ENCODE measurements at regions not wholly inside any gene's neighbourhood (a gene's known extent, or its start where the extent isn't known, plus 50 kb on each side); places are given as distances from the start of the nearest gene placed in this dataset.

DNA sequence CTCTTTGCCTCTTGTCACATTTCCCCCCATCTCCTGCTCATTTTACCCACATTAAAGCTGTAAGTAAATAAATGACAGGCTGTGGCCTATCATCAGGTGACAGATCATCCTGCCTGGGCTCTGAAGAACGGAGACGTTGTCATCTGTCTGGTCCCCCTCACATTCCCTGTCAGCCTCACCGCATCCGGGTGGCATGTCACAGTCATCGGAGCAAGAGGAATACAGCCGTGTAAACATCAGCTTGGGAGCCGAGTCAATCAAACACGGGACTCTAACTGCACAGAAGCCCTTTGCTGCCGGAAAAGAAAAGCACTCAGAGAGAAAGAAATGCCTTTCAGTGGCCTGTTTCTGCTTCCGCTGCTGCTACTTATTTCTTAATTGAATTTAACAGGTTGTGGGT, 371.9 kb upstream of the ID4 start:
- no peak for DNase-seq (ENCODE audit: low read depth)

GRCh38 chr6:19465760-19466159, 371.4 kb upstream of the ID4 start:
- DNase-seq (ENCODE audit: low read depth), result no peak

DNA sequence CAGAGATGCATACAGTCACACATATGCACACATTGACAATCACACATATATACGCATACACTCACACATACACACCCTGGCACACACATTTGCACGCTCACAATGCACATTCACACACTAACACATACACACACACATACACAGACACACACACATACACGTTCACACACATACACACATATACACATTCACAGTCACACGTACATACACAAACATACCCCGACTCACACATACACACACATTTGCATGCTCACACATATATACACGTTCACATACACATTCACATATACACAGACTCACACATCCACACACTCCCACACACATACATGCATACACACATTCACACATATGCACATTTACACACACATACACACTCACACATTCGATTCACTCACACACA, 366.8 kb upstream of the ID4 start:
- DNase-seq (ENCODE audit: low read depth), result no peak

- no peak for DNase-seq (ENCODE audit: low read depth)
Measured at GRCh38 chr6:19472153-19472552, 365.0 kb upstream of the ID4 start.

DNA sequence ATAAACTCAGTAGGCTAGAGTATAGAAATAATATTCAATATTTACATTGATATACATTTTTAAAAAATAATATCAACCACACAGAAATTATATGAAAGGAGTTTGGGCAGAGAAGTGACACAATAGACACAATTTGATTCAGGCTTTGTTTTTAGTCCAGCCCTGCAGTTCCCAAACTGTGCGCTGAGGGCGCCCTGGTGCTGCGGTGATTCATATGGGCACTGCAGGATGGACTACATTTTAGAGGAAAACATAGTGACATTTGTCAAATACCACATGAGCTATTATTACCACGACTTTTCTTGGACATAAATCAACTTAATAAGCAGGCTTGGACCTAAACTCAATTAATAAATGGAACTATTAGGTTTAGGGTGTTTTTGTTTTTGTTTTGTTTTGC, 364.3 kb upstream of the ID4 start:
- DNase-seq (ENCODE audit: low read depth), result no peak

DNA sequence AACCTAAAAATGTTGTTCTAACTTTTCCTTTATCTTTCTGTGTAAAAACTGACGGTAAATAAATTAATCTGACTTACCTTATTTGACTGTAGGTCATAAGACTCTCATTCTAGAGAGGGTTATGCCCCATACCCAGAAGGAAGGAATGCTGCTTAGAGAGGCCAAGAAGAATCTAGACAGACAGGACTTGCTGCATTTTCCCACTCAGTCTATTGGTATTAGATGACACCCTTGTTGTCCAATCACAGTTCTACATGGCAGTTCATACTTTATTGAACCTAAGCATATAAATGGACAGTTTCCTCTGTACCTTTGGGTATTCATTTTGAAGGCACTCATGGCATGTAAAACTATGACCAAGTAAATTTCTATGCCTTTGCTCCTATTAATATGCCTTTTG, 359.6 kb upstream of the ID4 start:
- no peak for DNase-seq (ENCODE audit: low read depth)

GRCh38 chr6:19478273-19478672, 358.9 kb upstream of the ID4 start:
- DNase-seq (ENCODE audit: low read depth), result no peak

- DNase-seq (ENCODE audit: low read depth), result no peak
Measured at GRCh38 chr6:19478992-19479391, 358.2 kb upstream of the ID4 start.

DNA sequence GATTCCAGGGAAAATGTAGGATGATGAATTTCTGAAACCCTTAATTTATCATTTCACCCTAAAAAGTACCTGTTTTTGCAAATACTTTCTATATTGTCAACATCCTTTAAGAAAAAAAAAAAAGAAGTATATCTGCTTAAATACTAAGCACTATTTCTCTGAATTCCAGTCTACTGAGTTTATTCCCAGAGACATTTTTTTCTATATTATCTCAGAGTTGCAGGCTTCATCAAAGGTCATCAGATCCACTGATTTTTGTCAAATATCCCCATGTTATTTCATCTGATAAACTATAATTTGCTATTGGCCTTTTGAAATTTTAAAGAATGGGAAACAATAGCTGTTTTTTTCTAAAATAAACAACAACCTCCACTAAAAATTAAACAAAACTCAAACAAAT, 357.6 kb upstream of the ID4 start:
- no peak for DNase-seq (ENCODE audit: low read depth)

GRCh38 chr6:19492636-19493405, 344.3 kb upstream of the ID4 start:
- DNase-seq (ENCODE audit: low read depth), result no peak

- no peak for DNase-seq (ENCODE audit: low read depth)
Measured at GRCh38 chr6:19501737-19502245, 335.4 kb upstream of the ID4 start.

- DNase-seq (ENCODE audit: low read depth), result no peak
Measured at GRCh38 chr6:19502301-19502700, 334.9 kb upstream of the ID4 start.

DNA sequence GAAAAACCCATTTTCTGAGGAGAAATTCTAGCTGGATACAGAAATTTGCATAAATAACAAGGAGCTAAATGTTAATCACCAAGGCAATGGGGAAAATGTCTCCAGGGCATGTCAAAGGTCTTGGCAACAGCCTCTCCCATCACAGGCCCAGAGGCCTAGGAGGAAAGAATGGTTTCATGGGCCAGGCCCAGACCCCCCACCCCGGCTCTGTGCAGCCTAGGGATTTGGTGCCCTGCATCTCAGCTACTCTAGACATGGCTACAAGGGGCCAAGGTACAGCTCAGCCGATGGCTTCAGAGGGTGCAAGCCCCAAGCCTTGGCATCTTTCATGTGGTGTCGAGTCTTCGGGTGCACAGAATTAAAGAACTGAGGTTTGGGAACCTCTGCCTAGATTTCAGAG, 321.2 kb upstream of the ID4 start:
- no peak for DNase-seq (ENCODE audit: low read depth)

- no peak for DNase-seq (ENCODE audit: low read depth)
Measured at GRCh38 chr6:19519941-19520340, 317.2 kb upstream of the ID4 start.

DNA sequence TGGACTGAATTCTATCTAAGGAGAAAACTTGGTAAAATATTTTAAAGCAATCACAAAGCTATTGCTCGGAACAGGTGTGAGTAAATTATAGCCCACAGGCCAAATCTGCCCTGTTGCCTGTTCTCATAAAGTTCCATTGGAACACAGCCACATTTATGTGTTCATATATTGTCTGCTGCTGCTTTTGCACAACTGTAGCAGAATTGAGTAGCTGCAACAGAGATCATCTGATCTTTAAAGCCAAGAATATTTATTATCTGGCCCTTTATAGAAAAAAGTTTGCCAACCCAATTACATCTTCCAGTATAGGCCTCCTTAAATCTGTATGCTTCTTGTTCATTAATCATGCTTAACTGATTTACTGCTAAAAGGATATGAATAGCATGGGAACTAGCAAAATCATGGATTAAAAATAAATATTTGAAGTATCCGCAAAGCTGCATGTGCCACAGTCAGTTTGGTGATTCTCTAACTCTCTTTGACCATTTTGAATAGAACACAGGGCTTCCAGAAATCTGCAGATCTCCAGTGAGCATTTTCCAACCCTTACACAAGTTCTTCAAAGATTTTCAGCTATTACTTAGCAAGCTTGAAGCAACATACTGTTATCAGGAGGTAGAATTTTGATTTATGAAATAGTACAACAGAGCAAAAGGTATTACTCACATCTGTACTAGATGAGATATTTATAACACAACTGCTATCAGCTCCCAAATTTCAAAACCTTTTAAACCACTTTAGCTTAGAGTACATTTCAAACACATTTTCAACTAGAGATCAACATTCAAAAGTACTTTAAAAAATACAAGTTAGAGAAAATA, 312.6 kb upstream of the ID4 start:
- no peak for DNase-seq (ENCODE audit: low read depth)

- DNase-seq (ENCODE audit: low read depth), result no peak
Measured at GRCh38 chr6:19525673-19526072, 311.5 kb upstream of the ID4 start.

GRCh38 chr6:19530188-19530587, 307.0 kb upstream of the ID4 start:
- DNase-seq (ENCODE audit: low read depth), result no peak

- no peak for DNase-seq (ENCODE audit: low read depth)
Measured at GRCh38 chr6:19535351-19535750, 301.8 kb upstream of the ID4 start.

GRCh38 chr6:19536838-19537237, 300.3 kb upstream of the ID4 start:
- no peak for DNase-seq (ENCODE audit: low read depth)

- DNase-seq (ENCODE audit: low read depth), result no peak
Measured at GRCh38 chr6:19538096-19538495, 299.1 kb upstream of the ID4 start.

DNA sequence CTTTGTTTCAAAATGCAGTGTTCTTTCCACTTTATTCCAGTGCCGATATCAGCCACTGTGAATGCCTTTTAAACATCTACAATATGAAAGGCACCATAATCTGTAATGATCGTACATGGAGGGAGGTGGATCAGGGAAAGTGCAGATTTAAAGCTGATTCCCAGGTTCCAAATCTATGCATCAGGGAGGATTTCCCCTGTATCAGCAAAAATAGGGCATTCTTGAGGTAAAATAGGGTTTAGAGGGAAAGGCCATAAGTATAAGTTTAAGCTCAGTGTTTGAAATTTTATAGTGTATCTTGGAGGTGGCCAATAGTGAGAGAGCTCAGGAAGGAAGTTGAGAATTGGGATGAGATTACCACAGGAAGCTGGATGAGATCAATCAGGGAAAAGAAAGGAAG, 289.7 kb upstream of the ID4 start:
- DNase-seq (ENCODE audit: low read depth), result no peak

GRCh38 chr6:19549109-19549508, 288.1 kb upstream of the ID4 start:
- DNase-seq (ENCODE audit: low read depth), result no peak

DNA sequence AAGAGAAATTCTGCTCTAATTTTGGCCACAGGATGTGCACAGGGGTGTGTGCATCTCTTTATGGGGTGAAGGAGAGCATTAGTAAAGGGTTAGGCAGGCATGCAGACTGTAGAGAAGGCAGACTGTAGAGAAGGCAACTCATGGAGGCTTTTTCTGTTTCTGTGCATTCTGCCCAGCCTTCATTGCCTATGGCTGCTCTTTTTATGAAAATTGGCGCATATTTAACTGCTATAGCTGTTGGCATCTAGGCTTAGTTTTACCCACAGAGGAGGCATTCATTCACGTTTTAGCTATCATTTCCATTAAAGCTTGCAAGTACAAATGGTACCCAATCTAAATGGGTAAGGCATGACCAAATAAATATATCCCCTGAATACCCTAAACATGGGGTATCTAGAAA, 286.8 kb upstream of the ID4 start:
- DNase-seq (ENCODE audit: low read depth), result no peak

Measured in activated T-cell treated with anti-CD3 and anti-CD28 coated beads for 1 hour (primary cell).